ENCODE measurements at regions not wholly inside any gene's neighbourhood (a gene's known extent, or its start where the extent isn't known, plus 50 kb on each side); places are given as distances from the start of the nearest gene placed in this dataset.

- Histone ChIP-seq H3K4me2 (ENCODE audit: low read depth, low read length) (no peak overlapping the region), H3K9me3 (ENCODE audit: low read length) (no peaks in the 10 kb centered on the region), H3K4me1 (ENCODE audit: insufficient read depth, low read length) (no peaks in the 10 kb centered on the region), H3K36me3 (replicated peaks in 1 of 2; ENCODE audit: control insufficient read depth in 1 of 2, insufficient read depth in 2 of 2, low read length in 2 of 2) (no peaks in the 10 kb centered on the region), H3K27me3 (ENCODE audit: control insufficient read depth in 1 of 2, insufficient read depth in 2 of 2, low read length in 2 of 2) (no peaks in the 10 kb centered on the region), H3K4me3 (replicated peaks in 1 of 3; ENCODE audit: insufficient read depth in 1 of 3, low read depth in 2 of 3, low read length in 3 of 3) (no peak overlapping the region), H3K27ac (ENCODE audit: extremely low read length, insufficient read depth, low read length) (no peak overlapping the region), H3K79me2 (ENCODE audit: insufficient read depth, low read length) (no peaks in the 10 kb centered on the region), H2AFZ (ENCODE audit: low read length) (no peak overlapping the region), H3K9ac (ENCODE audit: insufficient read depth, low read depth, low read length) (no peak overlapping the region), H4K20me1 (ENCODE audit: insufficient read depth, low read length) (no peaks in the 10 kb centered on the region)
- no peak for DNase-seq (ENCODE audit: low spot score)
- ChIA-PET CTCF (ENCODE audit: low intra/inter-chr PET ratio, low total read pairs) (no interaction called here), POLR2A (no interaction called here)
- in situ Hi-C loops (cut with HindIII; ENCODE audit: extremely low pct_ligation_motif_present, low pct_unique_long_range_greater_than_20kb): no loop called here
- intact Hi-C loops (cut with micrococcal nuclease; ENCODE audit: unreplicated experiment): no loop called here
- no TSS peak for BruUV-seq (replicated peaks)
- no peak for ATAC-seq
- FAIRE-seq: no peak
- WGBS (ENCODE audit: low lambda C conversion rate): no CpG with 5 or more reads among the region's 1 CpG
- TF ChIP-seq ZNF407 (CRISPR knock-in tag; IDR thresholded peaks at IDR 0.05; ENCODE audit: not compliant biosample characterization): no peak
- TF ChIP-seq SCMH1 (CRISPR knock-in tag; IDR thresholded peaks at IDR 0.05; ENCODE audit: borderline replicate concordance): no peak
- no peak for TF ChIP-seq CBX2 (IDR thresholded peaks at IDR 0.05; ENCODE audit: low read depth, low read length)
- no peak for TF ChIP-seq CBX2 (CRISPR knock-in tag; IDR thresholded peaks at IDR 0.05; ENCODE audit: low read depth)
- no peak for TF ChIP-seq RBM39 (IDR thresholded peaks at IDR 0.05; ENCODE audit: low read depth, low read length, poor library complexity, severe bottlenecking)
- TF ChIP-seq ZNF274 (CRISPR knock-in tag; IDR thresholded peaks at IDR 0.05): no peak
- TF ChIP-seq MTA3 (CRISPR knock-in tag; IDR thresholded peaks at IDR 0.05): no peak
- TF ChIP-seq ZNF142 (CRISPR knock-in tag; IDR thresholded peaks at IDR 0.05): no peak
- no peak for TF ChIP-seq HIC2 (CRISPR knock-in tag; IDR thresholded peaks at IDR 0.05; ENCODE audit: low read depth)
Measured at GRCh38 chr13:44176173-44176572, 197.5 kb upstream of the SERP2 start.
